Lung (tissue), 11 donors: ENCODE measurements at regions not wholly inside any gene's neighbourhood (a gene's known extent, or its start where the extent isn't known, plus 50 kb on each side); places are given as distances from the start of the nearest gene placed in this dataset.

Source experiments
- ATAC-seq: fragments of 200-7000 bp; cut with Tn5 transposase; one replicate; pipeline ENCODE4 v1.9.1; 2020; ENCODE audit warnings: moderate number of reproducible peaks; ENCODE audit not compliant: insufficient read depth, low FRiP score
- DNase-seq, 3 donors: peaks; one replicate each; pipeline ENCODE4 v3.0.0-alpha.2; 2013 to 2017
- H3K27ac ChIP-seq, 2 donors: one replicate each; pipeline ENCODE4 v1.5.1; 2013; ENCODE audit warnings: mild to moderate bottlenecking in 2 of 2, moderate library complexity in 2 of 2, control low read depth in 1 of 2, inconsistent platforms in 1 of 2, low read depth in 1 of 2, low read length in 1 of 2
- H3K27me3 ChIP-seq, 3 donors: one replicate each; pipeline ENCODE4 v1.5.1; 2013; ENCODE audit warnings: low read length in 2 of 3; ENCODE audit not compliant: control insufficient read depth in 3 of 3, insufficient read depth in 3 of 3
- H3K36me3 ChIP-seq, 4 donors: one replicate each; pipeline ENCODE4 v1.5.1; 2013; ENCODE audit warnings: low read length in 4 of 4, mild to moderate bottlenecking in 1 of 4, moderate library complexity in 1 of 4; ENCODE audit not compliant: control insufficient read depth in 4 of 4, insufficient read depth in 4 of 4
- H3K4me1 ChIP-seq, 5 donors: one replicate each; pipeline ENCODE4 v1.5.1; 2013; ENCODE audit warnings: low read length in 5 of 5, mild to moderate bottlenecking in 2 of 5, moderate library complexity in 1 of 5; ENCODE audit not compliant: control insufficient read depth in 5 of 5, insufficient read depth in 5 of 5
- H3K4me3 ChIP-seq: one replicate; pipeline ENCODE4 v1.5.1; 2013; ENCODE audit warnings: mild to moderate bottlenecking, control low read depth, moderate library complexity
- H3K9ac ChIP-seq, 2 donors: one replicate each; pipeline ENCODE4 v1.5.1; 2013; ENCODE audit warnings: low read length in 2 of 2, control low read depth in 1 of 2; ENCODE audit not compliant: insufficient read depth in 1 of 2
- H3K9me3 ChIP-seq, 4 donors: one replicate each; pipeline ENCODE4 v1.5.1; 2013; ENCODE audit warnings: low read length in 3 of 4, mild to moderate bottlenecking in 1 of 4, moderate library complexity in 1 of 4; ENCODE audit not compliant: control insufficient read depth in 4 of 4, insufficient read depth in 3 of 4
- CTCF ChIP-seq: IDR thresholded peaks from 2 replicates; pipeline ENCODE4 v1.5.1; 2012; ENCODE audit warnings: mild to moderate bottlenecking; ENCODE audit errors: control extremely low read depth, extremely low read depth
- WGBS, 2 donors: extraction: QIAGEN DNeasy Blood & Tissue Kit; methylation state at CpG; one replicate each; pipeline ENCODE4 v1.1.7; 2013; 5-methylcytosine and 5-hydroxymethylcytosine counted together
- donor health status: control.
- donor health status: control.
- donor health status: Bipolar disorder and iron deficiency.
- donor health status: healthy.
- donor health status: DM: yes; HTN: yes; CAD: no.

- WGBS, 2 donors: 94 to 95% methylated on average over 14 of the region's 14 CpGs
- no peak for TF ChIP-seq CTCF
- Histone ChIP-seq H3K4me3 (no peak overlapping the region), H3K9ac (no peak overlapping the region), H3K27me3 (peaks cover 0 to 2% (median 0%) of the 10 kb centered on the region in 3 donors), H3K36me3 (no peaks in the 10 kb centered on the region), H3K9me3 (no peaks in the 10 kb centered on the region), H3K27ac (no peak overlapping the region), H3K4me1 (peaks cover 0 to 14% (median 0%) of the 10 kb centered on the region in 5 donors)
- no peak for DNase-seq
- ATAC-seq: no peak
Observed at GRCh38 chr7:155203882-155204691, 93.6 kb upstream of the INSIG1 start.

DNA sequence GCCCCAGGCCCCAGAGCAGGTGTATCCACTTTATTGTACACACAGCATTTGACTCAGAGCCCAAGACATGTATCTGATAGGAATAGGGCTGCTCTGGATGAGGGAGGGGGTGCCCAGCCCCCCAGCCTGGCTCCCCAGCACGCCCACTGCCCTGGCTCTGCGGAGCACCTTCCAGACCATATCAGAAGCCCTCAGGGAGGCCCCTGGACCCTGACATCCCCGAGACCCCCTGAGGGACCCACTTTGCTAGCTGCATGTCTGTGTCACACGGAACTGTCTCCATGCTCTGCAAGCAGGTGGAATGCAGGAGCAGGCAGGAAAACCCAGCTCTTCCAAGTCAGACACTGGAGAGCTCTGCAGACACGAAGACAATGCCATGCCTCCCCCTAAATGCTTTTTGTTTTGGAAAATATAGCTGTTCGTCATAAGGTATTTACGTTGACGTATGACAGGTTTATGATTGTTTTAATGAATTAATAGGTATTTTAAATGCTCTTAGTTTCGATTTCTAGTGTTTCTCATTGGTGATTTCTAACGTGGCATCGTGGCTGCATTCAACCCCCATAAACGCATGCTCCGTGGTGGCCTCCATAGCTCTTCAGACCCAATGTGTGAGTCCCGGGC is 92.8 kb upstream of the INSIG1 start:
- no peak for DNase-seq
- 59 to 61% methylated on average over 14 of the region's 14 CpGs for WGBS, 2 donors
- H3K27ac ChIP-seq: peak overlapping the region in 1 of 2 donors; percentile 99
- no peaks in the 10 kb centered on the region for H3K9me3 ChIP-seq
- H3K36me3 ChIP-seq: no peaks in the 10 kb centered on the region
- ATAC-seq: no peak
- H3K4me1 ChIP-seq: peaks cover 0 to 16% (median 0%) of the 10 kb centered on the region in 5 donors
- no peak overlapping the region for H3K4me3 ChIP-seq
- no peak overlapping the region for H3K9ac ChIP-seq
- no peak for TF ChIP-seq CTCF
- H3K27me3 ChIP-seq: peaks cover 0 to 7% (median 0%) of the 10 kb centered on the region in 3 donors

DNA sequence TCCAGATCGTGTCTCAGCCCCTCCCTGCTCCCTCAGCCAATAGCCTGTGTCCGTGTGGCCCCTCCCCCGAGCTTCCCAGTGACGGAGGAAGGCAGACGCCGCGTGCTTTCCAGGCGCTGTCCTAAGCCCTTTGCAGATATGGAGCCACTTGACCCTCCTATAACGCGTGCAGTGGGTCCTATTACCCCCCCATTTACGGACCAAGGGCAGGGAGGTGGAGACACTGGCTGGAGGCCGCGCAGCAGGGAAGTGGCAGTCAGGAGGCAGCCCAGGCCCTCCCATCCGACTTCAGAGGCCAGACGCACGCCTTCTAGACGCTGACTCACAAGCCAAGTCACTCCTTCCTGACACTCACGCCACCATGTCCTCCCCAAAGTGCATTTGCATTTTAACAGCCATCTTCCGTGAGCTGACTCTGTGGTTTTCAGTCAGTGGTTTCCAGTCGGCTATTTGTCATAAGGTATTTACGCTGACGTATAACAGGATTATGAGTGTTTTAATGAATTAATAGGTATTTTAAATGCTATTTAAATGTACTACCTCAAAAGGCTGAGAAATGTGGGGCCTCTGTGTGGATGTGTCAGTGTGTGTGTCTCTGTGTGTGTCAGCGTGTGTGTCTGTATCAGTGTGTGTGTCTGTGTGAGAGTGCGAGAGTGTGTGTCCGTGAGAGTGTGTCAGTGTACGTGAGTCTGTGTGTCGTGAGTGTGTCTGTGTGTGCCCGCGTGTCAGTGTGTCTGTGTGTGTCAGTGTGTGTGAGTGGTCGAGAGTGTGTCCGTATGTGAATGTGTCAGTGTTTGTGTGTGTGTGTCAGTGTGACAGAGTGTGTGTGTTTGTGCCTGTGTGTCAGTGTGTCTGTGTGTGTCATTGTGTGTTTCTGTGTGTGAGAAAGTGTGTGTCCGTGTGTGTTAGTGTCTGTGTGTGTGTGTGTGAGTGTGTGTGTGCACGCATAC is 92.0 kb upstream of the INSIG1 start:
- Histone ChIP-seq H3K9me3 (no peaks in the 10 kb centered on the region), H3K36me3 (no peaks in the 10 kb centered on the region), H3K27me3 (peaks cover 0 to 8% (median 0%) of the 10 kb centered on the region in 3 donors), H3K4me3 (peak overlapping the region; percentile 50), H3K9ac (no peak overlapping the region), H3K27ac (peak overlapping the region; percentile 72 to 99), H3K4me1 (peaks cover 0 to 18% (median 0%) of the 10 kb centered on the region in 5 donors)
- ATAC-seq (peak; percentile 84), DNase-seq (peak; percentile 27 to 61 (median 39))
- 18 to 29% methylated on average over 31 to 33 of the region's 33 CpGs for WGBS, 2 donors
- no peak for TF ChIP-seq CTCF
